Duodenal mucosa (tissue), 2 donors: ENCODE measurements at regions not wholly inside any gene's neighbourhood (a gene's known extent, or its start where the extent isn't known, plus 50 kb on each side); places are given as distances from the start of the nearest gene placed in this dataset.

ENCODE experiments used
- H3K27ac ChIP-seq: one replicate; pipeline ENCODE4 v1.7.0; 2013; ENCODE audit warnings: low read depth, low read length
- H3K27me3 ChIP-seq, 2 donors: one replicate each; pipeline ENCODE4 v1.7.0; 2013; ENCODE audit warnings: low read length in 2 of 2, control low read depth in 1 of 2; ENCODE audit not compliant: insufficient read depth in 2 of 2, control insufficient read depth in 1 of 2
- H3K36me3 ChIP-seq, 2 donors: one replicate each; pipeline ENCODE4 v1.7.0; 2013; ENCODE audit warnings: low read length in 2 of 2, control low read depth in 1 of 2; ENCODE audit not compliant: insufficient read depth in 2 of 2, control insufficient read depth in 1 of 2
- H3K4me1 ChIP-seq, 2 donors: one replicate each; pipeline ENCODE4 v1.7.0; 2013; ENCODE audit warnings: low read length in 2 of 2, control low read depth in 1 of 2; ENCODE audit not compliant: insufficient read depth in 2 of 2, control insufficient read depth in 1 of 2
- H3K4me3 ChIP-seq, 2 donors: one replicate each; pipeline ENCODE4 v1.7.0; 2013; ENCODE audit warnings: low read length in 2 of 2, low read depth in 1 of 2
- H3K9ac ChIP-seq, 2 donors: one replicate each; pipeline ENCODE4 v1.7.0; 2013; ENCODE audit warnings: low read length in 2 of 2, low read depth in 1 of 2
- H3K9me3 ChIP-seq, 2 donors: one replicate each; pipeline ENCODE4 v1.7.0; 2013; ENCODE audit warnings: low read length in 2 of 2, control low read depth in 1 of 2; ENCODE audit not compliant: control insufficient read depth in 1 of 2

DNA sequence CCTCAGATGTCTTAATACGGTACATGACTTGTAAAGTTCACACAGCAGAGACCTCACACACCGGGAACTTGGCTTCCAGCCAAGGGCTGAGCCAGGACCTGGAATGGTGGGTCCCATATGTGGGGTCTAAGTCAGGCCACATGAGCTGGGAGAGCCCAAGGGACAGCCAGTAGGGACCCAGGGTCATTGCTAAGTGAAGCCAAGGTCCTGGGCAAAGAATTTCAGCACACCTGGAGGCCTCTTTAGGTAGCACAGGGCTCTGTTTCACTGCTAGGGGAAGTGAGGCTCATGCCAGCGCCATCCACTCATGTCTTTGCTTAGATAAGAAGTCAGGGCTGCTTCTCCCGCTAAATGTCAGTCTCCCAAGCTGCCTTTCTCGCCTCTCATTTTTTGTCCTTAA is 116.6 kb upstream of the TLE3 start:
- Histone ChIP-seq H3K4me3 (no peak overlapping the region), H3K4me1 (peaks cover 3 to 4% of the 10 kb centered on the region in 2 donors), H3K27me3 (peaks cover 2 to 3% of the 10 kb centered on the region in 2 donors), H3K9ac (no peak overlapping the region), H3K9me3 (no peaks in the 10 kb centered on the region), H3K36me3 (no peaks in the 10 kb centered on the region), H3K27ac (no peak overlapping the region)

DNA sequence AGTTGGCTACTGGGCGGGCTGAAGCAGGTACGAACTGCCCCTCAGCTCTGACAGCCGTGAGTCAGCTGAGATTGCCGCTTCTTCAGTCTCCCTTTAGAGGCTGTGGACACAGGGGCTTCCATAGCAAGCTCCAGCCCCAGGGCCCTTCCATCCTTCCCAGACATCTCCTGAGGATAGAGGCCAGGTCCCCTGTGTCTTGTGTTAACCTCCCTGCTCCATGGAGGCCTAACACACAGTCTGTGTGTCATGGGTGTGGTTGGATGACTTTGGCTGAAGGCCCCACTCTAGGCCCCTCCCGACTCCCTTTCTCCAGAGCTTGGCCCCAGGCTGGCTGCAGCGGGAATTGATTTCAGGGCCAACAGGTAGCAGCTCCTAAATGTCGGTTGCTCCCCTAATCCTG is 116.1 kb upstream of the TLE3 start:
- H3K27me3 ChIP-seq: peaks cover 2 to 3% of the 10 kb centered on the region in 2 donors
- no peak overlapping the region for H3K4me3 ChIP-seq
- no peak overlapping the region for H3K9ac ChIP-seq
- H3K4me1 ChIP-seq: peaks cover 3 to 4% of the 10 kb centered on the region in 2 donors
- H3K9me3 ChIP-seq: no peaks in the 10 kb centered on the region
- H3K27ac ChIP-seq: no peak overlapping the region
- H3K36me3 ChIP-seq: no peaks in the 10 kb centered on the region

DNA sequence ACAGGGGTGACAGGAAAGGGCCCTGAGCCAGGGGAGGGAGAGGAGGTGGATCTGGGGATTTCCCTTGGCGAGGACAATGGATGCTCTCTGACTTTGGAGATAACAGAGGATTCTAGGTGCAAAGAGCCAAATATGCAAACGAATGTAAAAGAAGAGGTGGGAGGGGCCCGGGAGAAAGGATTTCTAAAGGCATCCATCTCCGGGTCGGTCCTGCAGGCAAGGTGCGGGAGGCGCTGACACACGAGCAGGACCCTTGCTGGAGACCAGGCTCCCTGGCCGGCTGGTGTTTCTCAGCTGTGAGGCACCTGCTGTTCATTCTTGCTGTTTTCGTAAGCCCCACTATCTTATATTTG is 115.2 kb upstream of the TLE3 start:
- no peaks in the 10 kb centered on the region for H3K9me3 ChIP-seq
- no peak overlapping the region for H3K27ac ChIP-seq
- no peak overlapping the region for H3K9ac ChIP-seq
- no peaks in the 10 kb centered on the region for H3K36me3 ChIP-seq
- H3K4me3 ChIP-seq: no peak overlapping the region
- H3K27me3 ChIP-seq: peaks cover 3 to 5% of the 10 kb centered on the region in 2 donors
- H3K4me1 ChIP-seq: peaks cover 3 to 4% of the 10 kb centered on the region in 2 donors

DNA sequence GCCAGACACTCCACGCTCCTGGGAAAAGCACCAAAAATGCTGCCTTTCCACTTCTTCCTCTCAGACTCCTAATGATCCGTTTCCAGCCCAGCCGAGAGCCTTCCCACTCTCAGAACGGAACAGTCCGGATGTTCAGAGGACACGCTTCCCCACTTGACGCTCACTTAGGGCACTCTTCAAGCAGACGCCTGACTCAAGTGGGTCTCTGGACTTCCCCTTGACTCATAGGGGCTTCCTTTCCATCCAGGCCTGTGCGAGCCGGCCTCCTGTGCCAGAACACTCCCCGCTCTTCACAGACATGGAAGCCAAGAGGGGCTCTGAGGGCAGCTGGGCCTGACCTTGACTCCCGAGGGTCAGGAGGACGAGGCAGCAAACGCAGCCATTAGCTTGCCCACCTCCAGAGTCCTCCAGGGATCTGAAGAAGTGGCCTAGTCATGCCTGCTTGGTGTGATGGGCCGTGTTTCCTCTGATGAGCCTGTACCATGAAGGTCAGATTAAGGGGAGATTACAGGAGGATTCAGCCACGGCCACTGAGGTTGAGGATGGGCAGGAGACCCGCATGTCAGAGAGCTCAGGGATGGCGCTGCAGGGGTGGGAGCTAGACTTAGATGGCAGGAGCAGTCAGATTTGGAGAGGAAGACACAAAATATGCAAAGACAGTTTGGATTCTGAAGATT is 114.7 kb upstream of the TLE3 start:
- H3K4me3 ChIP-seq: no peak overlapping the region
- H3K27me3 ChIP-seq: peaks cover 5 to 7% of the 10 kb centered on the region in 2 donors
- no peak overlapping the region for H3K9ac ChIP-seq
- peaks cover 3 to 4% of the 10 kb centered on the region in 2 donors for H3K4me1 ChIP-seq
- H3K9me3 ChIP-seq: no peaks in the 10 kb centered on the region
- no peaks in the 10 kb centered on the region for H3K36me3 ChIP-seq
- H3K27ac ChIP-seq: no peak overlapping the region

DNA sequence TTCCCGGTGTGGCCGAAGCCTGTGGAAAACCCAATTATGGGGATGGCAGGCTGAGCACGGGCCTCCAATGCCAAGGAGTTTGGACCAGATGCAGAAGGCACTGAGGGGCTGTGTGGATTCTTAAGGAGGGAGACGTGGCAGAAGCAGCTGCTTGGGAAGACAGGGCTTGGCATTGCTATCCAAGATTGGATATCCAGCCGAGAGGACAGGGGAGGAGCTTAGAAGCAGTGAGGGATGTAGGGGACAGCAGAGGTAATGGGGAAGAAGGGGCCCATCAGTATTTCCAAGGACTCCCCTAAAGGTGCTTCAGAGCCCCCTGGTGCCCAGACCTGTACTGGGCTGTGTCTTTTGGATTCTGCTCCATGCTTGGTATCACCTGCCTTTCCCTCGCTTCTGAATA is 112.8 kb upstream of the TLE3 start:
- Histone ChIP-seq H3K27me3 (peaks cover 7 to 9% of the 10 kb centered on the region in 2 donors), H3K9me3 (no peaks in the 10 kb centered on the region), H3K4me1 (peaks cover 3 to 4% of the 10 kb centered on the region in 2 donors), H3K4me3 (no peak overlapping the region), H3K36me3 (no peaks in the 10 kb centered on the region), H3K27ac (no peak overlapping the region), H3K9ac (no peak overlapping the region)

DNA sequence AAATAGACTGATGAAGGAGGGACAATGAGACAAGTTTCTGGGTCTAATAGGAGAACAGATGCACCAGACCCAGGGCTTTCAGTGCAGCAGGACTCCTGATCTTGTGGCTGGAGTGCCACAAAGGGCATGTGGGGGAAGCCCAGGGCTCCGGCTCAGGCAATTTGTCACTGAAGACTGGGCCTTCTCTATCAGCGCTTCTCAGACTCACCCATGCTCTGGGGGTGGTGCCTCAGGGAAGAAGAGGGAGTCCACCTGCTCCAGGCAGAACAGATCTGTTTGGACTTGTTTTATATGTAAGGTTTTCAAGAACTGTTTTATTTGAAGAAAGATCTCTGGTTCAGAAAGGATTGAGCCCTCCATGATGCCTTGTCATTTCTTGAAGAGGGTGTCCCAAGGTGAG is 112.4 kb upstream of the TLE3 start:
- no peak overlapping the region for H3K4me3 ChIP-seq
- no peaks in the 10 kb centered on the region for H3K36me3 ChIP-seq
- peaks cover 8 to 9% of the 10 kb centered on the region in 2 donors for H3K27me3 ChIP-seq
- H3K9me3 ChIP-seq: no peaks in the 10 kb centered on the region
- H3K4me1 ChIP-seq: peaks cover 3 to 4% of the 10 kb centered on the region in 2 donors
- no peak overlapping the region for H3K27ac ChIP-seq
- no peak overlapping the region for H3K9ac ChIP-seq

DNA sequence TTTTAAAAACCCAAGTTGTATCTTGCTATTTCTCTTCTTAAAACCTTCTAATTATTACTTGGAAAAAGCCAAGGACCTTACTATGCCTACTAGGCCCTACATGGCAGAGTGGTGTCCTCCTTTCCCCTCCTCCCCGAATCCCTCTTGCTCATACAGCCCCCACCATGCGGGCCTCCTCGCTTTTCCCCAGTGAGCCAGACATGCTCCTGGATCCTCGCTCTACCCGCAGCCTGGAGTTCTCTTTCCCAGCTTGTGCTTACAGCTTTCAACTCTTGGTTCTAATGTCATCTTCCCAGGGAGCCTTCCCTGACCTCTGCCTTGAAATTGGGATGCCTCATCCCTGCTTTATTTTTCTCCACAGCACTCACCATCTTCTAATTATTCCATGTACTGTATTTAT is 111.8 kb upstream of the TLE3 start:
- Histone ChIP-seq H3K4me1 (peaks cover 3 to 4% of the 10 kb centered on the region in 2 donors), H3K36me3 (no peaks in the 10 kb centered on the region), H3K9me3 (no peaks in the 10 kb centered on the region), H3K9ac (no peak overlapping the region), H3K4me3 (no peak overlapping the region), H3K27ac (no peak overlapping the region), H3K27me3 (peaks cover 9 to 14% of the 10 kb centered on the region in 2 donors)

DNA sequence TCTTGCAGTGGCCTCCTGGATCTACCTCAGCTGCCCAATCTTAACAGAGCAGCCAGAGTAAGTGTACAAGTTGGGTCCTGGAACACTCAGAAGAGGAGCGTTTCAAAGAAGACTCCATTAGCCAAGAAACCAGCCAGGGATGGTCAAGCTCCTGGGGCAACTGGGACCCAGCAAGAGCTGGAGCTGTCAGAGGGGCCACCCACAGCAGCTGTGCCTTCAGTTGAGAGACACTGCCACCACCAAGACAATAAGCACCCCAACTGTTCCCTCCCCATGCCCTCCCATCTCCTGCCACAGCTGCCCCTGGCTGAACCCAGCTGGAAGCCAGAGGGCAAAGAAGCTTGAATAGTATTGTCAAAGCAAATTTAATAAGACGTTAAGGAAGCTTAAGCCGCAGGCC is 110.6 kb upstream of the TLE3 start:
- Histone ChIP-seq H3K4me3 (no peak overlapping the region), H3K9me3 (no peaks in the 10 kb centered on the region), H3K27me3 (peaks cover 7 to 14% of the 10 kb centered on the region in 2 donors), H3K9ac (no peak overlapping the region), H3K27ac (no peak overlapping the region), H3K36me3 (no peaks in the 10 kb centered on the region), H3K4me1 (peaks cover 3 to 4% of the 10 kb centered on the region in 2 donors)

DNA sequence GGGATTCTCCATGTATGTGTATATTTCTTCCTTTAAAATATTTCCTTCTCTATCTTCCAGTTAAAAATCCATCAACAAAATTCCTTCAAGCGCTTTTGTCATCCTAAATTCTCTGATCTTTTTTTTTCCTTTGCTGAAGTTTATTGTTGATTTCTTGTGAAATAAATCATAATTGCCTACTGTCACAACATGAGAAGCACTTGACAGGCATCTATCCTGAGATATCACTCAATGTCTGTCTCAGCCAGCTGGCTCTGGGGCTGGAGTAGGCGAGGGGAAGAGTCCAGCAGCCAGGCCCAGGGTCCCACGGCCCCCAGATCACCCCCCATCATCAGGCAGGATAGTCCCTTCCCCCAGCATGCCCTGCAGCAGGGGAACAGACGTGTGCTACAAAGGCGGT is 109.0 kb upstream of the TLE3 start:
- H3K27me3 ChIP-seq: peaks cover 7 to 14% of the 10 kb centered on the region in 2 donors
- H3K4me1 ChIP-seq: no peaks in the 10 kb centered on the region
- H3K4me3 ChIP-seq: no peak overlapping the region
- no peaks in the 10 kb centered on the region for H3K36me3 ChIP-seq
- no peaks in the 10 kb centered on the region for H3K9me3 ChIP-seq
- no peak overlapping the region for H3K9ac ChIP-seq
- H3K27ac ChIP-seq: no peak overlapping the region

DNA sequence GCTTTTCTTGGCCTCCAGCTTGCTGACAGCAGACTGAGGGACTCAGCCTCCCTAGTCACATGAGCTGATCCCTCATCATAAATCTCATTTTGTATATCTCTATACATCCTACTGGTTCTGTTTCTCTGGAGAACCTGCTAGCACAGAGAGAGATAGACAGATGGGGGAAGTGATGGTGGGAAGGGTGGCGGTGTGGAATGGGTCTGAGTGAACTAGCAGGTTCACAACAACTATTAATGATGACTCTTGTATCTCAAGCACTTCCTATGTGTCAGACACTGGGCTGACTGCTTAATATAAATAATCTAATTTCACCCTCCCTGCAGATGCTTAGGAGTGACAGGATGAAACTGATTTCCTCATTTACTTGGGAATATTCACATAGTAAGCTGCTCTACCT is 106.9 kb upstream of the TLE3 start:
- peaks cover 7 to 14% of the 10 kb centered on the region in 2 donors for H3K27me3 ChIP-seq
- no peaks in the 10 kb centered on the region for H3K4me1 ChIP-seq
- no peaks in the 10 kb centered on the region for H3K36me3 ChIP-seq
- H3K9ac ChIP-seq: no peak overlapping the region
- no peak overlapping the region for H3K27ac ChIP-seq
- H3K4me3 ChIP-seq: no peak overlapping the region
- H3K9me3 ChIP-seq: no peaks in the 10 kb centered on the region
